ENCODE measurements at regions not wholly inside any gene's neighbourhood (a gene's known extent, or its start where the extent isn't known, plus 50 kb on each side); places are given as distances from the start of the nearest gene placed in this dataset.

- intact Hi-C loops (cut with micrococcal nuclease), result no loop called here
- no peaks in the 10 kb centered on the region for H3K27me3 Mint-ChIP-seq (ENCODE audit: insufficient read depth, unreplicated experiment)
- peaks cover 19% of the 10 kb centered on the region for H3K9me3 Mint-ChIP-seq (ENCODE audit: unreplicated experiment)
- no TSS peak for BruUV-seq (replicated peaks)
- peak overlapping the region; percentile 19 for H3K27ac Mint-ChIP-seq (ENCODE audit: low read depth, unreplicated experiment)
- no peak overlapping the region for H3K4me3 Mint-ChIP-seq (ENCODE audit: unreplicated experiment)
- ChIA-PET CTCF (interaction anchor here (0.6 to 0.9 kb wide), 4 partner anchors 9 to 448 kb away, joined by 3 read pairs; no protein-coding TSS in a partner anchor), POLR2A (no interaction called here)
- TF ChIP-seq, protein P1, sequence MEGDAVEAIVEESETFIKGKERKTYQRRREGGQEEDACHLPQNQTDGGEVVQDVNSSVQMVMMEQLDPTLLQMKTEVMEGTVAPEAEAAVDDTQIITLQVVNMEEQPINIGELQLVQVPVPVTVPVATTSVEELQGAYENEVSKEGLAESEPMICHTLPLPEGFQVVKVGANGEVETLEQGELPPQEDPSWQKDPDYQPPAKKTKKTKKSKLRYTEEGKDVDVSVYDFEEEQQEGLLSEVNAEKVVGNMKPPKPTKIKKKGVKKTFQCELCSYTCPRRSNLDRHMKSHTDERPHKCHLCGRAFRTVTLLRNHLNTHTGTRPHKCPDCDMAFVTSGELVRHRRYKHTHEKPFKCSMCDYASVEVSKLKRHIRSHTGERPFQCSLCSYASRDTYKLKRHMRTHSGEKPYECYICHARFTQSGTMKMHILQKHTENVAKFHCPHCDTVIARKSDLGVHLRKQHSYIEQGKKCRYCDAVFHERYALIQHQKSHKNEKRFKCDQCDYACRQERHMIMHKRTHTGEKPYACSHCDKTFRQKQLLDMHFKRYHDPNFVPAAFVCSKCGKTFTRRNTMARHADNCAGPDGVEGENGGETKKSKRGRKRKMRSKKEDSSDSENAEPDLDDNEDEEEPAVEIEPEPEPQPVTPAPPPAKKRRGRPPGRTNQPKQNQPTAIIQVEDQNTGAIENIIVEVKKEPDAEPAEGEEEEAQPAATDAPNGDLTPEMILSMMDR (IDR thresholded peaks at IDR 0.05; ENCODE audit: unreplicated experiment), result no peak
- DNase-seq (ENCODE audit: unreplicated experiment), result peak; percentile 27
- H3K4me1 Mint-ChIP-seq (ENCODE audit: insufficient read depth, unreplicated experiment), result no peaks in the 10 kb centered on the region
- H3K36me3 Mint-ChIP-seq (ENCODE audit: insufficient read depth, unreplicated experiment), result no peaks in the 10 kb centered on the region
Measured at GRCh38 chr12:40474630-40475029, 217.6 kb upstream of the CNTN1 start.

DNA sequence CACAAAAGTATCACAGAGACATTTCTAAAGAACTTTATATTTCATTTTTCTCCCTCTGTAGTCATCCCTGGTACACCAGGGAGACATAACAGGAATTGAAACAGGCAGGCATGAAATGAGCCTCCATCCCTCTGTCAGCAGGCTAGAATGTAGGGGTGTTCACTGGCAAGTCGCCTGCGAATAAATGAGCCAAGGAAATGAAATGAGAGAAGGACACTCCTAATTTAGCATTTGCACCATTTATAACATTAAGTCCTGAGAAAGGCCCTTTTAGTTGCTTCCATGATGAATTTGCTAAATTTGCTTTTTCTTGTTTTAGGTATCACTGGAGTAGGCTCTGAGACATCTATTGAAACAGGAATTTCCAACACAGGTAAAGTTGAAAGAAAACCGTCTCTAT lies 192.4 kb upstream of the CNTN1 start:
- TF ChIP-seq, protein P1 (IDR thresholded peaks at IDR 0.05; ENCODE audit: unreplicated experiment), result no peak
- no TSS peak for BruUV-seq (replicated peaks)
- no peaks in the 10 kb centered on the region for H3K4me1 Mint-ChIP-seq (ENCODE audit: insufficient read depth, unreplicated experiment)
- peaks cover 12% of the 10 kb centered on the region for H3K27me3 Mint-ChIP-seq (ENCODE audit: insufficient read depth, unreplicated experiment)
- DNase-seq (ENCODE audit: unreplicated experiment), result no peak
- H3K27ac Mint-ChIP-seq (ENCODE audit: low read depth, unreplicated experiment), result no peak overlapping the region
- intact Hi-C loops (cut with micrococcal nuclease), result no loop called here
- H3K36me3 Mint-ChIP-seq (ENCODE audit: insufficient read depth, unreplicated experiment), result no peaks in the 10 kb centered on the region
- POLR2A ChIA-PET, result no interaction called here
- H3K9me3 Mint-ChIP-seq (ENCODE audit: unreplicated experiment), result no peaks in the 10 kb centered on the region
- CTCF ChIA-PET, result interaction anchor here (0.7 kb wide), 1 partner anchor 114 kb away, joined by 3 read pairs; no protein-coding TSS in a partner anchor
- H3K4me3 Mint-ChIP-seq (ENCODE audit: unreplicated experiment), result no peak overlapping the region

GRCh38 chr12:40502322-40502721 lies 189.9 kb upstream of the CNTN1 start:
- no peak overlapping the region for H3K4me3 Mint-ChIP-seq (ENCODE audit: unreplicated experiment)
- ChIA-PET POLR2A (no interaction called here), CTCF (no interaction called here)
- no peak overlapping the region for H3K27ac Mint-ChIP-seq (ENCODE audit: low read depth, unreplicated experiment)
- no TSS peak for BruUV-seq (replicated peaks)
- no peaks in the 10 kb centered on the region for H3K4me1 Mint-ChIP-seq (ENCODE audit: insufficient read depth, unreplicated experiment)
- no peaks in the 10 kb centered on the region for H3K9me3 Mint-ChIP-seq (ENCODE audit: unreplicated experiment)
- DNase-seq (ENCODE audit: unreplicated experiment), result no peak
- intact Hi-C loops (cut with micrococcal nuclease), result no loop called here
- peaks cover 5% of the 10 kb centered on the region for H3K27me3 Mint-ChIP-seq (ENCODE audit: insufficient read depth, unreplicated experiment)
- no peaks in the 10 kb centered on the region for H3K36me3 Mint-ChIP-seq (ENCODE audit: insufficient read depth, unreplicated experiment)
- TF ChIP-seq, protein P1 (IDR thresholded peaks at IDR 0.05; ENCODE audit: unreplicated experiment), result no peak

- no peak overlapping the region for H3K27ac Mint-ChIP-seq (ENCODE audit: low read depth, unreplicated experiment)
- intact Hi-C loops (cut with micrococcal nuclease), result no loop called here
- H3K4me1 Mint-ChIP-seq (ENCODE audit: insufficient read depth, unreplicated experiment), result no peaks in the 10 kb centered on the region
- no peaks in the 10 kb centered on the region for H3K27me3 Mint-ChIP-seq (ENCODE audit: insufficient read depth, unreplicated experiment)
- H3K4me3 Mint-ChIP-seq (ENCODE audit: unreplicated experiment), result no peak overlapping the region
- DNase-seq (ENCODE audit: unreplicated experiment), result no peak
- BruUV-seq (replicated peaks), result no TSS peak
- H3K36me3 Mint-ChIP-seq (ENCODE audit: insufficient read depth, unreplicated experiment), result no peaks in the 10 kb centered on the region
- ChIA-PET CTCF (no interaction called here), POLR2A (no interaction called here)
- no peaks in the 10 kb centered on the region for H3K9me3 Mint-ChIP-seq (ENCODE audit: unreplicated experiment)
- TF ChIP-seq, protein P1 (IDR thresholded peaks at IDR 0.05; ENCODE audit: unreplicated experiment), result no peak
Measured at GRCh38 chr12:40505327-40505726, 186.9 kb upstream of the CNTN1 start.
